GM18907 (cell line): ENCODE measurements at regions not wholly inside any gene's neighbourhood (a gene's known extent, or its start where the extent isn't known, plus 50 kb on each side); places are given as distances from the start of the nearest gene placed in this dataset.

Source experiments
- ATAC-seq: cut with Tn5 transposase; IDR thresholded peaks from one replicate; pipeline ENCODE4 v1.9.1; 2021; ENCODE audit warnings: mild to moderate bottlenecking, moderate library complexity; ENCODE audit not compliant: unreplicated experiment

DNA sequence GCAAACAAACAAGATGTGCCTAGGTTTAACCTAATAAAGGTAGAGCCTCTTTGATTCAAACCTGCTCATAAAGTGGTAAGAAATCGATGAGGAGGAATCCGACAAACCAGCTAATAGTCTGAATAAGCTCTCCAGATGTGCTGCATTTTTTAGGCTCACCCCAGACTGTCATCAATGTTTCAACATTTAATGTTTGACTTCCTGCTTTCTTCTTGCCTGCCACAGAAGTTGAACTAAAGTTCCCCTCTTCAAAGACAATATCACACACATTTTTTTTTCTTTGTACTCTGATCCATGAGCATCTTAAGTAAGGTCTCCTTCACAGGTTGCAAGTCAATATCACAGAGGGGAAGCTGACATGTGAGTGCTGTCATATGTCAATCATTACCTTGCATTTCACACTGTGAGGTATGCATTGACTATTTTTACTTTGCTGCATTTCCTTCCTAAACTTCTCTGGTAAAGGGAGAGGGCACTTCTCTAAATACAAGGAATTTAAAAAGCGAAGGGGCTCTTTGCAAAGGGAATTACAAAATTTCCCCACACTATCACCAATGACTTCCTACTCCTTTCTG, 172.3 kb upstream of the MCTP2 start:
- ATAC-seq: no peak

DNA sequence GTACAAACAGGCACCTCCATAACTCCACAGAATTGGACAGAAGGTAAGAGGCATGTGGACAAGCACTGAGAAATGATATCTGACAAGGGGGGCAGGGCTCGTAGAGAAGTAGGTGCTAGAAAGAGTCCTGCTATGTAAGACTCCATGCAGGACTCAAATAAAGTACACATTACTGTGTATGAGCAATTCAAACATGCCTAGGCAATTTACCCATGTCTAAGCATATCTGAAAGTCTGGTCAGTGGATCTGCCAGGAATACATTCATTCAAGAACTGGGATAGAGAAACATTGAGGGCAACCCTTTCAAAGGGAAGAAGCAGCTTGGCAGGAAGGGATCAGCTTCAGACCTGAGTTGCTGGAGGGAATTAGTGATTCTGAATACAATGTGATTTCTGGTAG, 174.1 kb upstream of the MCTP2 start:
- ATAC-seq: no peak

DNA sequence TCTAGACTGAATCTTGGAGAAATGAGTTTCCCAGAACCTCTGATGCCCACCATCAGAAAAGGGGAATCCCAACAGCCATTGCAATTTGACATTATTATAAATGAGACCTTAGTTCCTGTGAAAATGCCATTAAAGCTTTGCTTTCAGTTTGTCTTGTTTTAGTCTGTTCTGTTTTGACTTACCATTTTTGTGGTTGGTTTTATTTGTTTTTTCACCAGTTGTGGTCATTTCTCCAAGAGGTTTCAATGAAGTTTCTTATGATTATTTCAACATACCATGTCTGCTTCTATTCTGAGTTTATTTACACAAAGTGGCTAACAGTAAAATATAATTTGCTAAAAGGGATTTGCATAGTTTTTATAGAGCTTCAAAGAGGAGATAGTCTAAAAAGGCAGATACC, 175.0 kb upstream of the MCTP2 start:
- ATAC-seq: no peak

DNA sequence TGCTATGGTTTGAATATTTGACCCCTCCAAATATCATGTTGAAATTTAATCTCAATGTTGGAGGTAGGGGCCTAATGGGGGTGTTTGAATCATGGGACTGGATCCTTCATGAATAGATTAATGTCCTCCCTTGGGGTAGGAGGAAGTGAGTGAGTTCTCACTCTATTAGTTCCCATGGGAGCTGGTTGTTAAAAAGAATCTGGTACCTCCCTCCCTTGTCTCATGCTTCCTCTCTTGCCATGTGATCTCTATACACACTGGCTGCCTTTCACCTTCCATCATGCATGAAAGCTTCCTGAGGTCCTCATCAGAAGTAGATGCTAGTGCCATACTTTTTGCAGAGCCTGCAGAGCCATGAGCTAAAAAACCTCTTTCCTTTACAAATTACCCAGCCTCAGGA, 177.7 kb upstream of the MCTP2 start:
- no peak for ATAC-seq

DNA sequence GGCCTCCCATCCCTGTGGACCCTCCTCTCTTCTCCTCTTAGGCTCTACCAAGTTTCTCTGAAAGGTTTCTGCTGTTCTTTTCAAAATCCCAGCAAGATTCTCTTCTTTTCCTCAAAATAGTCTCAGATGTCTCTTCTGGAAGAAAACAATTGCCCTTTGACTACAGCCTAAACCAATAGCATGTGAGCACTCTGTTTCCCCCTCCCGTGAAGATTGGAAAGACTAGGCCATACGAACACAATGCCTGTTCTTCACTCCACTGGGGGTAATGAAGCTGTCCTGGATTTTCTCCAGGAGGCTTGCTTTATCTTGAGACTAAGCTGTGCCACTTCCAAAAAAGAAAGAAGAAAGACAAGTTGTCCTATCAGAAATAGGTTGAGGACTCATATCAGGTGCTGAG, 178.7 kb upstream of the MCTP2 start:
- ATAC-seq: no peak

DNA sequence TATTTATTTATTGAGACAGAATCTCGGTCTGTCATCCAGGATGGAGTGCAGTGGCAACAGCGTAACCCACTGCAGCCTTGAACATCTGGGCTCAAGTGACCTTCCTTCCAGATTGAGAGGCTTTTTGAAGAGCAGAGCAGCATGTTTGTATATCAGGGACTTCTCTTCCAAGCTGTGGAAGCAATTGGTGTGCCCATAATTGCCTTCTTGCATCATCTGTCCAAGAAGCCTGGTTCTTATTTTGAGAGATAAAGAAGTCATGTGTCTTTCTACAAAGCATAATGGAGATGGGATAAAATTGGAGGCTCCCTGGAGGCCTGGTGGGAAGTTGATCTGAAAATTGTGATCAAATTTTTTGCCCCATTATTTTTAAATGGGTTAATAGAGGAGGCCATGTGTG, 183.8 kb upstream of the MCTP2 start:
- no peak for ATAC-seq

DNA sequence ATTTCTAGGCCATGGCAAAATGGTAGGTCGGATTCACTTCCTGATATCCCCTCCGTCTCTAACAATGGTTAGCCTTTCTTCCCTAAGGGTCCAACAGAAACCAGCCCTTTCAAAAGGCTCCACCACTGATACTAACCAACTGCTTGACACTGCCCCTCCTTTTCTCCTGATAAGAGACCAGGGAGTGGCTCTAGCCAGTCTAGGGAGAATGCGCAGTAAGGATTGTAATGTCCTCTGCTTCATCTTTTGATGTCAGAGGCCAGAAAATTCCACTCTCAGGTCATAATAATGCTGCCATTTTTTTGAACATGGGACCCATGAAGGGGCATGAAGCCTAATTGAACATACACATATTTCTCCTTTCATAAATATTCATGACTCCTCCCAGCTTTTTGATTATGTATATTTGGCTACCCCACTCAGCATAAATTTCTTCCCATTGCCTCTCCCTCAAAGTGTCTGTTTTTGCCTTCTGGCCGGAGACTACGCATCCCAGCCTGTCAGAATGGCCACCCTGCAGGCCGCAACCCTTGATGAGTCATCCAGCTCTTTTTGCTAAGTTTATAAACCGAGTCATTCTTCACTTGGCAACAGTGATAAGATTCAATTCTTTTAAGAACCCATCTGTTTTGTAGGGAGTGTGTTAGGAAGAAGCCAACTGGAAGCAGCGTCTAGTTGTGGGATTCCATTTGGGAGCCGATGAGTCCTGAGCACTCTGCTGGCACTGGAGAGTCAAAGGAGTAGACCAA, 189.0 kb upstream of the MCTP2 start:
- ATAC-seq: no peak

DNA sequence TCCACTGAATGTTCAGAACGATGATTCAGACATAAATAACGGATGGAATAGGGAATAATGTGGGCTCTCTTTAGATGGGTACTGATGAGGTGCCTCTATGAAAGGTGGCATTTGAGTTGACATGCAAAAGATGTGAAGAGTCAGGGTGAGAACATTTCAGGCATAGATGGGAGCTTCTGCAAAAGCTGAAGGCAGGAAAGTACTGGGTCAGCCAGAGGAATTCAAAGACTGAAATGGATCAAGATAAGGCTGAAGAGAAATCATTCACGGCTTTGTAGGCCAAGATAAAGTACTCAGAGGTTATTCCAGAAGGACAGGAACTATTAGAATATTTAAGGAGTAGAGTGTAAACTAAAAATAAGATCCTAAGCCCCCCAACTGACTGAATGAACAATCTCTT, 189.6 kb upstream of the MCTP2 start:
- no peak for ATAC-seq

DNA sequence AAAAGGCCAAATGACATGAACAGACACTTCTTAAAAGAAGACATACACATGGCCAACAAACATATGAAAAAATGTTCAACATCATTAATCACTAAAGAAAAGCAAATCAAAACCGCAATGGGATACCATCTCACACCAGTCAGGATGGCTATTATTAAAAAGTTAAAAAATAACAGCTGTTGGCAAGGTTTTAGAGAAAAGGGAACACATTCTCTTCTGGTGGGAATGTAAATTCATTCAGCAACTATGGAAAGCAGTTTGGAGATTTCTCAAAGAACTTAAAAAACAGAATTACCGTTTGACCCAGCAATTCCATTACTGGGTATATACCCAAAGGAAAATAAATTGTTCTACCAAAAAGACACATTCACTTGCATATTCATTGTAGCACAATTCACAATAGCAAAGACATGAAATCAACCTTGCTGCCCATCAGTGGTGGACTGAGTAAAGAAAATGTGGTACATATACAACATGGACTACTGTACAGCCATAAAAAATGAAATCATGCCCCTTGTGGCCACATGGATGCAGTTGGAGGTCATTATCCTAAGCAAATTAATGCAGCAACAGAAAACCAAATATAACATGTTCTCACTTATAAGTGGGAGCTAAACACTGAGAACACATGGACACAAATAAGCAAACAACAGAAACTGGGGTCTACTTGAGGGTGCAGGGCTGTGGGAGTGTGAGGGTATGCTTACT, 190.7 kb upstream of the MCTP2 start:
- ATAC-seq: no peak

DNA sequence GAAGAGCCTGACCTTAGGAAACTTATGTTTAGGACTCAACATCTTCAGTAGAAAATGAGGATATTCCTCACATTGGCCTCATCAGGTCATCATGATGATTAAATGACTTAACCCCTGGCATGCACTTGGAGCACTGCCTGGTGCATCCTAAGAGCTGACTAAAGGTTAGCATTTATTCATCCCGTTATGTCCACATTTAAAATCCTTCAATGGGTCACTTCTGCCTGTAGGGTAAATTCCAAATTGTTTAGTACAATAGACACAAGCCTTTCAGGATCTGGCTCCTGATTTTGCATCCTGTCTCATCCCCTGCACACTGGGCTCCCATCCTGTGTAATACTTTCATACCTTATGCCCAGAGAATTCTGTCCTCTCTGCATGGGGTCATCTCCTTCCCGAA, 195.2 kb upstream of the MCTP2 start:
- ATAC-seq: no peak

DNA sequence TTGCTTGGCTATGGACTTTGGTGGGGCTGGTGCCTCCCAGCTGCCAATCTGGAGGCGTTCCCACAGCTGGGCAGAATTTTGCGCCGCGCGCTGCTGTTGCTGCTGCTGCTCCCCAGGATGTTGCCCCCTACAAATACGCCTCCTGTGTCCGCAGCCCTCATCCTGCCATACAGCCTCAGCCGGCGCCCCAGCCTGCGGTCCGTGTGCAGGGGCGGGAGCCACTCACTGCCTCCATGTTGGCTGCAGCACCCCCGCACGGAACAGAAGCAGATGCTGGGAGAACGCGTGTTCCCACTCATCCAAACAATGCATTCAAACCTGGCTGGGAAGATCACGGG, 197.7 kb upstream of the MCTP2 start:
- ATAC-seq: no peak

DNA sequence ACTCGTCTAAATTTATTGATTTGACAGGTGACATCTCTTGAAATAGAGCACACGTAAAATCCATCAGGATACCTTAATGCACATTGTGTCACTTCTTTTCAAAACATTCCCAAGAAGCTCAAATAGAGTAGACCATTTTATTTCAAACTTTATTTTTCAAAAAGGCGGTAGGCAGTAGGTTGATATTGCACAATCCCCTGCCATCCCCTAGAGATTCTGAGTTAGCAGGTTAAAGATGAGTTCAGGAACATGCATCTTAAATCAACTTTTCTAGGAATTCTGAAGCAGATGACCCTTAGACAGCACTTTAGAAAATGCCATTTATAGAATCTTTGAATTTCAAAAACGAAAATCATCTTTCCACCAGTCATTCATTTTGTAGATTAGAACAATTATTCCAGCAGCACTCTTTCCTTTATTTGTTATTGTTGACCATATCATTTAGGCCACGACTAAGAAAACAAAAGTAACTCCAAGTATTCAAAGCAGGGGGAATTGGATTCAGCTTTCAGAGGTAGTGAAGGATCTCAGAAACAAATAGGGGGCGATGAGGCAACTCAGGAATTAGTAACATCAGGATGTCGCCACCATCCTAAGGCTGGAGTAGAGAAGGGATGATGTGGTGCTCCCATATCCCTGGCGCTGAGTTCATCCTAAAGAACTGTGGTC, 198.2 kb upstream of the MCTP2 start:
- no peak for ATAC-seq

DNA sequence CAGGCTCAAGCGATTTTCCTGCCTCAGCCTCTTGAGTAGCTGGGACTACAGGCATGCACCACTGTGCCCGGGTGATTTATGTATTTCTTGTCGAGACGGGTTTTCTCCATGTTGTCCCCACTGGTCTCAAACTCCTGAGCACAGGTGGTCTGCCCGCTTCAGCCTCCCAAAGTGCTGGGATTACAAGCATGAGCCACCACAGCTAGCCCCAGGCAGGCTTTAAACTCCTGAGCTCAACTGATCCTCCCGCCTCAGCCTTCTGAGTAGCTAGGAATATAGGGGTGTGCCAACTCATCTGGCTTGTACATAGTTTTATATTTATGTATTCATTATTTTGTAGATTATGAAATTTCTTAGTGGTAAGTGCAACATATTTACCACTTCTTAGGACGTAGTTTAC, 198.8 kb upstream of the MCTP2 start:
- no peak for ATAC-seq

DNA sequence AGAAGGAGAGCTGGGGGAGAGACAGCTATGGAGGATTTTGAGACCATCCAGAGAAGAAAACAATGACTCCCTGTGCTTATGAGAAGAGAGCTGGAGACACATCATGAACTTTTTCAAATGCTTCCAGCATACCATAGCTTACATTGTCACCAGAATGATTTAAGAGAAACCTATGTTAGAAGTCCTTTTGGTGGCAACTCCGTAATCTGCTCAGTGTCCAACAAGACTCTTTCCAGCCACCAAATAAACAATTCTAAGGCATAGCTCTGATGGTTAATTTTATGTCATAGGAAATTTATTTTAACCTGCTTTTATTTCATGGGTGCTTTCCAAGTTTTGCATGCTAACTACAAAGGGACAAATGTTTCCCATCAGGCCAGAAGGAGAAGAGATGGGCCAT, 200.3 kb upstream of the MCTP2 start:
- no peak for ATAC-seq

DNA sequence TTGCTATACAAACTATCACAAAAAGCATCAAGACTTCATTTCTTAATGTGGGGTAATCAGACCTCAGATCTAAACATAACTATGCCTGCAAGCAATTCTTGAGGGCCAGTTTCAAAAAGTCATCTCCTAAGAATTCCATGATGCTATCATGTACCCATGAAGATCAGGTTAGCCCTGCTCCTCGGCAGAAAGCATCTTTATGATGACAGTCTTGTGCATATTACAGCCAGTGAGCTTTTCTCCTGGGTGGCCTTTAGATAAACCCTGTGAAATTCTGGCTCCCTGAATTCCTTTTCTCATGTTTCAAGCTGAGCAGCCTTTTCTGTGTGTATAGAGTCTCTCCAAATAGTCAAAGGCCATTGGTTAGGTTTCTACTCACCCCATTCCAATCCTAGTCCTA, 201.9 kb upstream of the MCTP2 start:
- ATAC-seq: no peak

DNA sequence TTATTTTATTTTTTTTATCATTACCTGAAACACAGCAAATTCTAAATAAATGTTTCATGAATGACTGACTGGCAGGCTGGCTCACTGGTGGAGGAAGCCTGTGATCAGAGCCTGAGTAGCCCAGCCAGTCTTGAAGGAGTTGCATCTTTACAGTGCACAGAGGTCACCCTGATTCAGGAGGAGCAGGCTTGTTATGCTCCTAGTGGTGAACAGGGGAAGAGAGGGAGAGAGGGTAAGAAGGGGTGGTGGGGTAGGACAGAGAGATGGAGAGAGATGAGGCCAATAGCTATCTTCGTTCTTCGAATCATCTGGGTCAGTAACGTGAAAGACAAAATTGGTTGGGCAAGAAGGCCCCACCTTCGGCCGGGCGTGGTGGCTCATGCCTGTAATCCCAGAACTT, 202.6 kb upstream of the MCTP2 start:
- no peak for ATAC-seq

DNA sequence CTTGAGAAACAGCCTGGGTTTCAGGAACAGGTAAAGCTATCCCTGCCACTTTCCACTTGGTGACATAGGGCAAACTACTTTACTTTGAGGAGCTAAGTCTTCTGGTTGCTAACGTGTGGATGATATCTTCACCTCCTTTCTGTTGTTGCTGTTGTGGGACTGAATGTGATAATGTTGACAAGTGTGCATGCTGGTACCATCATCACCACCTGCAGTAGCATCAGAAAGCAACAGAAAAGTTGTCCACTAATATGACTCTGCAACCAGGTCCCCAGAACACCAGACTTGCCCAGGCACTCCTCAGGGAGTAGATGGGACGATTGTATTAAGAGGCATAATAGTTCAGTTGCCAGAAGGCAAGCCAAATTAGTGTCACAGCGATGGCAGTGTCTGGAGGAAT, 203.2 kb upstream of the MCTP2 start:
- no peak for ATAC-seq

DNA sequence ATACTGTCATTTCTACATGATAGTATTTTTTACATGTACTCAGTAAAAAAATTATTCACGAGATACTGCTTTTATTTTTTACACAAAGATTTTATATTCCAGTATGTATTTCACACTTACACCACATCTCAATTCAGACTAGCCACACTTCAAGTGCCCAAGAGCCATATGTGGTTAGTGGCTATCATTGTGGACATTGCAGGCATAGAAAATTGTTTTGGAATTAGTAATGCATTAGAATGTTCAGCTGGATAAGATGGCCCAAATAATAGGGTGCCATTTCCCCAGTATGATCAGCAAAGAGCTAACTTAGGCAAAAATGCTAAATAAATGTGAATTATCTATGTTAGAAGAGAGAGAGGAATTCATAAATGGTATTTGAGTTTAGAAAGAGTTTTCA, 203.8 kb upstream of the MCTP2 start:
- no peak for ATAC-seq

DNA sequence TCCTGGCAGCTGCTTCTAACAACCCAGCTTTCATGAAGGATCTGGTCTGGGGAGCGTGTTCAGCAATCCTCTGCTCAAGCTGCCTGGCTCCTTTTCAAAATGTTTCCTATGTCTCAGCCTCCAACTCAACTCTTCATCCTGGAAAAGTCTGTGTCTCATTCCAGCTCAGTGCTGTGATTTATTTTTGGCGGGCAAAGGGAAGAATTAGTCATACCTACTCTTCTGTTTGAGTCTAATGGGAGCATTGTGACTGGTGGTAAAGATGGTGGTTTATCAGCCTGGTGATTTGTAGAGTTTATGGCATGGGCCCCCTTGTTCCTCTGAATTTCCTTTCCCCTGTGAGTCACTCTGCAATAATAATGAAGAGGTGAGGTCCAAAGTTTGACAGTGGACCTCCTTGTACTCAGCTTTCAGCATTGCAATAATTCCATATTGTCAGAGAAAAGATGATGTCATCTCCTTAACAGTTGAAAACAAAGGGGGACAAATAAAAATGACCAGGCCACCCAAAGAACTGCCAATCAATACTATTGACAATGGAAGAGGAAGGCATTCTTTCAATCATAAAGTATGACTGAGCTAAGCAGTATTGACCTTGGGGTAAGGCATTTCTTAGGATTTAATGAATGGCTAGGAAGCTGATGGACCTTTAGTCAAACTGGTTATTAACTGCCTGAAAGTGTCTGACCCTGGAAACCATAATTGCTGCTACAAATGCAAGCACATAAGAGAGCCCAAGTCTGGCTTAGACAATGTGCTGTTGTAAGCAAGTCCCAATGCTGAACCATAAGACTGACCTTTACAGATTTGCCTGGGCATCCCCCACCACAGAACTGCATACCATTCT, 204.7 kb upstream of the MCTP2 start:
- no peak for ATAC-seq

DNA sequence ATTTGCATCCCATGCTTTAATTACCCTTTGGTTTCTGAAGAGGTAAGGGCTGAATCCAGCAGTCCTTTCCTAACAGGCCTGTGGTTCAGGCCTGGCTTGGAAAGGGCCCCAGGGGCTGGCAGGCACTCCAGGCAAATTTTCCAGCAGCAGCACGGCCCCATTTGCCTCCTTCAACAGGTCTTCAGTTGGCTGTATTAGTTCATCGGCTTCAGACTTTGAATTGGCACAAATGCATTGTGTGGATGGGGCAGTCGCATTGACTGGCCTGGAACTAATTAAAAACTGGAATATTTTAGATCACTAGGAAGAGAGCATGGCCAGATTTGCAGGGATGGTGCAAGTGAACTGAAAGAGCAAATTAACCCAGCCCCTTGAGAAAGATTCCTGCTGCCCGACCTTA, 207.8 kb upstream of the MCTP2 start:
- ATAC-seq: no peak
